Esophagus muscularis mucosa (tissue), 4 donors: ENCODE measurements at regions not wholly inside any gene's neighbourhood (a gene's known extent, or its start where the extent isn't known, plus 50 kb on each side); places are given as distances from the start of the nearest gene placed in this dataset.

ENCODE experiments used
- EP300 ChIP-seq: sonication (generic); formaldehyde crosslinking; IDR thresholded peaks from one replicate; pipeline ENCODE4 v1.6.1; 2017; ENCODE audit warnings: antibody characterized with exemption
- POLR2A ChIP-seq: fragments of 450-650 bp; IDR thresholded peaks from one replicate; pipeline ENCODE4 v1.6.1; 2017; ENCODE audit warnings: antibody characterized with exemption, moderate library complexity, mild to moderate bottlenecking, low read depth
- POLR2AphosphoS5 ChIP-seq, 2 donors: sonication (generic); formaldehyde crosslinking; IDR thresholded peaks; one replicate each; pipeline ENCODE4 v1.6.1; 2017; ENCODE audit warnings: antibody characterized with exemption in 2 of 2
- TF ChIP-seq, protein P1 (sequence below), 3 experiments: fragments of 200-600 bp in 2 of 3; fragments of 450-650 bp in 1 of 3; sonication (generic) in 2 of 3; IDR thresholded peaks; one replicate each; pipeline ENCODE4 v1.5.1; 2017 to 2019; ENCODE audit warnings: antibody characterized with exemption in 3 of 3, mild to moderate bottlenecking in 2 of 3, moderate library complexity in 1 of 3

DNA sequence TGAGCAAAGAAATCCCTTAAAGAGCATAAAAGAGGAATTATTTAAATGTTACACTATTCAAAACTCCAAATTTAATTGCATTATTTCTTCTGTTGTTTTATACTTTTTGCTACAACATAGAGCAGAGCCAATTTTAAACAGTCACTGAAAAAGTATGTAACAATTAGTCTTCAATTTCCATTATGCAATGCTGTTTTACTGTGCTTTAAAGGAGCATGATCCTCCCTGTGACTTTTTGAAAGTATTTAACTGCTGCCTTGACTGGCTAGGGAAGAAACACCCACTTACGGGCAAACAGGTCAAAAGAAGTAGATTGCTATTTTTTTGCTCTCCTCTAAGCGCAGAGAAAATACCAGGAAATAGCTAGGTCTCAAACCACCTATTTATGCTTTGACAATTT, 217.4 kb upstream of the GCFC2 start:
- TF ChIP-seq, protein P1, sequence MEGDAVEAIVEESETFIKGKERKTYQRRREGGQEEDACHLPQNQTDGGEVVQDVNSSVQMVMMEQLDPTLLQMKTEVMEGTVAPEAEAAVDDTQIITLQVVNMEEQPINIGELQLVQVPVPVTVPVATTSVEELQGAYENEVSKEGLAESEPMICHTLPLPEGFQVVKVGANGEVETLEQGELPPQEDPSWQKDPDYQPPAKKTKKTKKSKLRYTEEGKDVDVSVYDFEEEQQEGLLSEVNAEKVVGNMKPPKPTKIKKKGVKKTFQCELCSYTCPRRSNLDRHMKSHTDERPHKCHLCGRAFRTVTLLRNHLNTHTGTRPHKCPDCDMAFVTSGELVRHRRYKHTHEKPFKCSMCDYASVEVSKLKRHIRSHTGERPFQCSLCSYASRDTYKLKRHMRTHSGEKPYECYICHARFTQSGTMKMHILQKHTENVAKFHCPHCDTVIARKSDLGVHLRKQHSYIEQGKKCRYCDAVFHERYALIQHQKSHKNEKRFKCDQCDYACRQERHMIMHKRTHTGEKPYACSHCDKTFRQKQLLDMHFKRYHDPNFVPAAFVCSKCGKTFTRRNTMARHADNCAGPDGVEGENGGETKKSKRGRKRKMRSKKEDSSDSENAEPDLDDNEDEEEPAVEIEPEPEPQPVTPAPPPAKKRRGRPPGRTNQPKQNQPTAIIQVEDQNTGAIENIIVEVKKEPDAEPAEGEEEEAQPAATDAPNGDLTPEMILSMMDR (IDR thresholded peaks at IDR 0.05) = no peak
- TF ChIP-seq POLR2AphosphoS5 (IDR thresholded peaks at IDR 0.05) (no peak), POLR2A (no peak), EP300 (no peak)
